Activated T-cell treated with anti-CD3 and anti-CD28 coated beads, Interleukin-2, amount 50 U/mL, for 48 hours (primary cell): ENCODE measurements at regions not wholly inside any gene's neighbourhood (a gene's known extent, or its start where the extent isn't known, plus 50 kb on each side); places are given as distances from the start of the nearest gene placed in this dataset.
"Not testable (repeated sequence)": the region's sequence is repeated elsewhere in the genome, so short reads cannot be mapped to it uniquely, and the experiment has no call there.

Source experiments
- DNase-seq, 2 experiments: peaks; one replicate each; pipeline ENCODE4 v3.0.0-alpha.2; 2020

- DNase-seq = no peak
These were observed 129.7 kb downstream of the FAXC start for GRCh38 chr6:99219788-99220187.

GRCh38 chr6:99216959-99217358 lies 132.5 kb downstream of the FAXC start:
- DNase-seq = no peak

GRCh38 chr6:99195986-99196655 lies 153.4 kb downstream of the FAXC start:
- DNase-seq = no peak

GRCh38 chr6:99192561-99192960 lies 156.9 kb downstream of the FAXC start:
- DNase-seq = no peak

GRCh38 chr6:99189823-99190721 lies 159.4 kb downstream of the FAXC start:
- peak; percentile 38 to 41 for DNase-seq

- DNase-seq = no peak
These were observed 162.0 kb downstream of the FAXC start for GRCh38 chr6:99187429-99187828.

GRCh38 chr6:99186417-99186816 lies 163.1 kb downstream of the FAXC start:
- DNase-seq = no peak

GRCh38 chr6:99185525-99185924 lies 163.9 kb downstream of the FAXC start:
- no peak for DNase-seq

GRCh38 chr6:99184696-99185095 lies 164.8 kb downstream of the FAXC start:
- no peak for DNase-seq

- DNase-seq = no peak
These were observed 166.4 kb downstream of the FAXC start for GRCh38 chr6:99183066-99183465.

- no peak for DNase-seq
These were observed 168.3 kb downstream of the FAXC start for GRCh38 chr6:99181174-99181573.

- no peak for DNase-seq
These were observed 171.3 kb downstream of the FAXC start for GRCh38 chr6:99178168-99178567.

- DNase-seq = no peak
These were observed 171.7 kb downstream of the FAXC start for GRCh38 chr6:99177736-99178135.

GRCh38 chr6:99165838-99166237 lies 183.6 kb downstream of the FAXC start:
- DNase-seq = no peak

- no peak for DNase-seq
These were observed 197.2 kb downstream of the FAXC start for GRCh38 chr6:99152347-99152643.

GRCh38 chr6:99151634-99152346 lies 197.7 kb downstream of the FAXC start:
- DNase-seq = peak; percentile 68 to 71

- no peak for DNase-seq
These were observed 200.7 kb downstream of the FAXC start for GRCh38 chr6:99148761-99149160.

GRCh38 chr6:99148111-99148510 lies 200.4 kb upstream of the FBXL4 start:
- no peak for DNase-seq

GRCh38 chr6:99147206-99147605 lies 199.5 kb upstream of the FBXL4 start:
- no peak for DNase-seq

GRCh38 chr6:99146711-99147110 lies 199.0 kb upstream of the FBXL4 start:
- no peak for DNase-seq

- DNase-seq = no peak
These were observed 198.0 kb upstream of the FBXL4 start for GRCh38 chr6:99145738-99146137.

- DNase-seq = no peak
These were observed 195.5 kb upstream of the FBXL4 start for GRCh38 chr6:99143108-99143861.

- DNase-seq = not testable (repeated sequence)
These were observed 194.2 kb upstream of the FBXL4 start for GRCh38 chr6:99141906-99142305.
